Naive B cell (primary cell): ENCODE measurements at regions not wholly inside any gene's neighbourhood (a gene's known extent, or its start where the extent isn't known, plus 50 kb on each side); places are given as distances from the start of the nearest gene placed in this dataset.
A peak's percentile ranks its signal among the peaks of the same experiment; 100 is the strongest.

Experiments
- ATAC-seq, 2 donors: fragments of 150-1000 bp; cut with Tn5 transposase; 2 replicates each; pipeline ENCODE4 v1.10.0; 2021; ENCODE audit warnings: low read depth in 2 of 2, mild to moderate bottlenecking in 2 of 2, moderate library complexity in 2 of 2
- DNase-seq: peaks from one replicate; pipeline ENCODE4 v3.0.0; 2022
- H3K27ac Mint-ChIP-seq, 6 donors: one replicate each; pipeline ENCODE4 v1.8.0; 2020 to 2022; ENCODE audit warnings: mild to moderate bottlenecking in 6 of 6, mixed read lengths in 6 of 6, moderate library complexity in 5 of 6, inconsistent platforms in 2 of 6
- H3K27me3 Mint-ChIP-seq, 3 donors: one replicate each; pipeline ENCODE4 v1.8.0; 2021 to 2022; ENCODE audit warnings: mixed read lengths in 3 of 3, mild to moderate bottlenecking in 1 of 3
- H3K36me3 Mint-ChIP-seq, 2 donors: one replicate each; pipeline ENCODE4 v1.8.0; 2020 to 2022; ENCODE audit warnings: mixed read lengths in 2 of 2, inconsistent platforms in 1 of 2, mild to moderate bottlenecking in 1 of 2
- H3K4me1 Mint-ChIP-seq, 3 donors: one replicate each; pipeline ENCODE4 v1.8.0; 2020 to 2022; ENCODE audit warnings: mixed read lengths in 3 of 3, inconsistent platforms in 1 of 3, mild to moderate bottlenecking in 1 of 3, moderate library complexity in 1 of 3
- H3K4me3 Mint-ChIP-seq, 8 donors: one replicate each; pipeline ENCODE4 v1.8.0; 2020 to 2022; ENCODE audit warnings: mild to moderate bottlenecking in 8 of 8, mixed read lengths in 8 of 8, moderate library complexity in 8 of 8, inconsistent platforms in 2 of 8
- H3K9me3 Mint-ChIP-seq, 7 donors: one replicate each; pipeline ENCODE4 v1.8.0; 2020 to 2022; ENCODE audit warnings: mixed read lengths in 7 of 7, mild to moderate bottlenecking in 5 of 7, inconsistent platforms in 2 of 7, moderate library complexity in 1 of 7

- Mint-ChIP-seq H3K9me3 (peaks cover 0 to 14% (median 4%) of the 10 kb centered on the region in 7 donors), H3K4me1 (no peaks in the 10 kb centered on the region)
These were observed 90.1 kb upstream of the SLC12A2 start for GRCh38 chr5:127993476-127993875.

GRCh38 chr5:127994087-127994660 is 89.4 kb upstream of the SLC12A2 start:
- Mint-ChIP-seq H3K9me3 (peaks cover 0 to 10% (median 3%) of the 10 kb centered on the region in 7 donors), H3K27me3 (no peaks in the 10 kb centered on the region), H3K36me3 (peaks cover 0 to 35% of the 10 kb centered on the region in 2 donors), H3K4me1 (no peaks in the 10 kb centered on the region), H3K27ac (no peak overlapping the region), H3K4me3 (no peak overlapping the region)
- ATAC-seq (no peak), DNase-seq (no peak)

More at GRCh38 chr5:127993476-127993875, 90.1 kb upstream of the SLC12A2 start:
- Mint-ChIP-seq H3K27ac (peak overlapping the region in 1 of 6 donors; percentile 85), H3K36me3 (peaks cover 0 to 35% of the 10 kb centered on the region in 2 donors), H3K4me3 (no peak overlapping the region), H3K27me3 (no peaks in the 10 kb centered on the region)
- DNase-seq: no peak
- ATAC-seq: no peak

- Mint-ChIP-seq H3K4me1 (no peaks in the 10 kb centered on the region), H3K36me3 (peaks cover 0 to 33% of the 10 kb centered on the region in 2 donors), H3K27me3 (no peaks in the 10 kb centered on the region), H3K9me3 (peaks cover 0 to 2% (median 0%) of the 10 kb centered on the region in 7 donors), H3K27ac (no peak overlapping the region), H3K4me3 (no peak overlapping the region)
- ATAC-seq (no peak), DNase-seq (no peak)
These were observed 88.0 kb upstream of the SLC12A2 start for GRCh38 chr5:127995556-127995955.

GRCh38 chr5:127997201-127997704 is 86.3 kb upstream of the SLC12A2 start:
- no peaks in the 10 kb centered on the region for H3K9me3 Mint-ChIP-seq
- H3K36me3 Mint-ChIP-seq: peaks cover 0 to 20% of the 10 kb centered on the region in 2 donors
- ATAC-seq (no peak), DNase-seq (no peak)
- no peak overlapping the region for H3K27ac Mint-ChIP-seq
- H3K27me3 Mint-ChIP-seq: no peaks in the 10 kb centered on the region
- H3K4me3 Mint-ChIP-seq: no peak overlapping the region
- no peaks in the 10 kb centered on the region for H3K4me1 Mint-ChIP-seq

- no peak overlapping the region for H3K4me3 Mint-ChIP-seq
- DNase-seq: no peak
These were observed 84.5 kb upstream of the SLC12A2 start for GRCh38 chr5:127998950-127999615.

GRCh38 chr5:127999909-128000308 is 83.7 kb upstream of the SLC12A2 start:
- Mint-ChIP-seq H3K27ac (no peak overlapping the region), H3K36me3 (peaks cover 0 to 25% of the 10 kb centered on the region in 2 donors), H3K4me3 (no peak overlapping the region), H3K4me1 (no peaks in the 10 kb centered on the region), H3K9me3 (peaks cover 0 to 4% (median 0%) of the 10 kb centered on the region in 7 donors), H3K27me3 (no peaks in the 10 kb centered on the region)
- no peak for DNase-seq
- ATAC-seq: no peak

More at GRCh38 chr5:127998950-127999615, 84.5 kb upstream of the SLC12A2 start:
- peaks cover 0 to 26% of the 10 kb centered on the region in 2 donors for H3K36me3 Mint-ChIP-seq
- ATAC-seq: no peak
- no peaks in the 10 kb centered on the region for H3K27me3 Mint-ChIP-seq
- H3K9me3 Mint-ChIP-seq: peaks cover 0 to 4% (median 0%) of the 10 kb centered on the region in 7 donors
- H3K27ac Mint-ChIP-seq: no peak overlapping the region
- H3K4me1 Mint-ChIP-seq: no peaks in the 10 kb centered on the region

- Mint-ChIP-seq H3K9me3 (peaks cover 0 to 4% (median 0%) of the 10 kb centered on the region in 7 donors), H3K27me3 (no peaks in the 10 kb centered on the region), H3K4me3 (no peak overlapping the region), H3K4me1 (no peaks in the 10 kb centered on the region), H3K36me3 (peaks cover 7 to 15% of the 10 kb centered on the region in 2 donors), H3K27ac (no peak overlapping the region)
- no peak for DNase-seq
- no peak for ATAC-seq
These were observed 81.1 kb upstream of the SLC12A2 start for GRCh38 chr5:128002425-128002824.

GRCh38 chr5:128007939-128008338 is 75.6 kb upstream of the SLC12A2 start:
- Mint-ChIP-seq H3K4me3 (no peak overlapping the region), H3K27me3 (no peaks in the 10 kb centered on the region), H3K36me3 (peaks cover 7 to 14% of the 10 kb centered on the region in 2 donors), H3K9me3 (peaks cover 0 to 4% (median 0%) of the 10 kb centered on the region in 7 donors), H3K27ac (no peak overlapping the region), H3K4me1 (no peaks in the 10 kb centered on the region)
- DNase-seq: no peak
- ATAC-seq: no peak

GRCh38 chr5:128009403-128009802 is 74.2 kb upstream of the SLC12A2 start:
- peaks cover 5 to 7% of the 10 kb centered on the region in 2 donors for H3K36me3 Mint-ChIP-seq
- no peak overlapping the region for H3K4me3 Mint-ChIP-seq
- ATAC-seq: no peak
- no peaks in the 10 kb centered on the region for H3K9me3 Mint-ChIP-seq
- no peaks in the 10 kb centered on the region for H3K27me3 Mint-ChIP-seq
- no peak for DNase-seq
- H3K27ac Mint-ChIP-seq: no peak overlapping the region
- H3K4me1 Mint-ChIP-seq: no peaks in the 10 kb centered on the region

- DNase-seq: no peak
- no peaks in the 10 kb centered on the region for H3K9me3 Mint-ChIP-seq
- no peak for ATAC-seq
- no peaks in the 10 kb centered on the region for H3K4me1 Mint-ChIP-seq
- H3K36me3 Mint-ChIP-seq: peaks cover 0 to 5% of the 10 kb centered on the region in 2 donors
- no peak overlapping the region for H3K4me3 Mint-ChIP-seq
- H3K27me3 Mint-ChIP-seq: no peaks in the 10 kb centered on the region
- H3K27ac Mint-ChIP-seq: no peak overlapping the region
These were observed 72.2 kb upstream of the SLC12A2 start for GRCh38 chr5:128011339-128011738.

GRCh38 chr5:128014578-128014977 is 69.0 kb upstream of the SLC12A2 start:
- no peaks in the 10 kb centered on the region for H3K27me3 Mint-ChIP-seq
- H3K4me3 Mint-ChIP-seq: no peak overlapping the region
- DNase-seq (no peak), ATAC-seq (no peak)
- H3K4me1 Mint-ChIP-seq: no peaks in the 10 kb centered on the region
- no peaks in the 10 kb centered on the region for H3K36me3 Mint-ChIP-seq
- no peaks in the 10 kb centered on the region for H3K9me3 Mint-ChIP-seq
- no peak overlapping the region for H3K27ac Mint-ChIP-seq

- no peak for ATAC-seq
- Mint-ChIP-seq H3K36me3 (no peaks in the 10 kb centered on the region), H3K9me3 (no peaks in the 10 kb centered on the region), H3K27me3 (no peaks in the 10 kb centered on the region), H3K27ac (peak overlapping the region in 2 of 6 donors; percentile 2 to 71), H3K4me1 (no peaks in the 10 kb centered on the region), H3K4me3 (no peak overlapping the region)
- DNase-seq: no peak
These were observed 68.1 kb upstream of the SLC12A2 start for GRCh38 chr5:128015478-128015877.

- Mint-ChIP-seq H3K36me3 (peaks cover 0 to 3% of the 10 kb centered on the region in 2 donors), H3K27ac (peak overlapping the region in 2 of 6 donors; percentile 2 to 71), H3K27me3 (no peaks in the 10 kb centered on the region), H3K9me3 (no peaks in the 10 kb centered on the region), H3K4me1 (no peaks in the 10 kb centered on the region), H3K4me3 (no peak overlapping the region)
- DNase-seq (no peak), ATAC-seq (no peak)
These were observed 67.6 kb upstream of the SLC12A2 start for GRCh38 chr5:128015978-128016377.

- no peak overlapping the region for H3K27ac Mint-ChIP-seq
- no peak for ATAC-seq
- DNase-seq: no peak
- H3K27me3 Mint-ChIP-seq: no peaks in the 10 kb centered on the region
- no peaks in the 10 kb centered on the region for H3K4me1 Mint-ChIP-seq
- no peaks in the 10 kb centered on the region for H3K9me3 Mint-ChIP-seq
- H3K36me3 Mint-ChIP-seq: peaks cover 8% of the 10 kb centered on the region in 2 donors
- H3K4me3 Mint-ChIP-seq: no peak overlapping the region
These were observed 64.2 kb upstream of the SLC12A2 start for GRCh38 chr5:128019391-128019790.
